ENCODE measurements at regions not wholly inside any gene's neighbourhood (a gene's known extent, or its start where the extent isn't known, plus 50 kb on each side); places are given as distances from the start of the nearest gene placed in this dataset.

DNA sequence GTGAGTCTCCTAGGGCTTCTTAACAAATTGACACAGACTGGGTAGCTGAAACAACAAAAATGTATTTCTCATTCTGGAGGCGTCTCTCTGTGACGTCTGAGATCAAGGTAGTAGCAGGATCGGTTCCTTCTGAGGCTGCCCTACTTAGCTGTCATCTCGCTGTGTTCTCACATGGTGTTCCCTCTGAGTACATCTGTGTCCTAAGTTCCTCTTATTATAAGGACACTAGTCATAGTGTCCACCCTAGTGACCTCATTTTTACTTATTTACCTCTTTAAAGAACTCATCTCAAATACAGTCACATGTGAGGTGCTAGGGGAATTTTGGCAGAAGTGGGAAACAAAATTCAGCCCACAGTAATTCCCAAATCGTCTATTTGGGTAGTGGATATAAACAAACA, 529.1 kb downstream of the NPIPA7 start:
- no peaks in the 10 kb centered on the region for H3K36me3 ChIP-seq
- H3K4me3 ChIP-seq, result no peak overlapping the region
- DNase-seq, result no peak
- TF ChIP-seq, protein P1, sequence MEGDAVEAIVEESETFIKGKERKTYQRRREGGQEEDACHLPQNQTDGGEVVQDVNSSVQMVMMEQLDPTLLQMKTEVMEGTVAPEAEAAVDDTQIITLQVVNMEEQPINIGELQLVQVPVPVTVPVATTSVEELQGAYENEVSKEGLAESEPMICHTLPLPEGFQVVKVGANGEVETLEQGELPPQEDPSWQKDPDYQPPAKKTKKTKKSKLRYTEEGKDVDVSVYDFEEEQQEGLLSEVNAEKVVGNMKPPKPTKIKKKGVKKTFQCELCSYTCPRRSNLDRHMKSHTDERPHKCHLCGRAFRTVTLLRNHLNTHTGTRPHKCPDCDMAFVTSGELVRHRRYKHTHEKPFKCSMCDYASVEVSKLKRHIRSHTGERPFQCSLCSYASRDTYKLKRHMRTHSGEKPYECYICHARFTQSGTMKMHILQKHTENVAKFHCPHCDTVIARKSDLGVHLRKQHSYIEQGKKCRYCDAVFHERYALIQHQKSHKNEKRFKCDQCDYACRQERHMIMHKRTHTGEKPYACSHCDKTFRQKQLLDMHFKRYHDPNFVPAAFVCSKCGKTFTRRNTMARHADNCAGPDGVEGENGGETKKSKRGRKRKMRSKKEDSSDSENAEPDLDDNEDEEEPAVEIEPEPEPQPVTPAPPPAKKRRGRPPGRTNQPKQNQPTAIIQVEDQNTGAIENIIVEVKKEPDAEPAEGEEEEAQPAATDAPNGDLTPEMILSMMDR (IDR thresholded peaks at IDR 0.05), result no peak
- no peaks in the 10 kb centered on the region for H3K27me3 ChIP-seq
- no peaks in the 10 kb centered on the region for H3K4me1 ChIP-seq
- peaks cover 0 to 8% (median 6%) of the 10 kb centered on the region in 3 donors for H3K9me3 ChIP-seq
- intact Hi-C loops (cut with DNase I; ENCODE audit: low total_unique reads), result no loop called here
- H3K27ac ChIP-seq, result no peak overlapping the region

DNA sequence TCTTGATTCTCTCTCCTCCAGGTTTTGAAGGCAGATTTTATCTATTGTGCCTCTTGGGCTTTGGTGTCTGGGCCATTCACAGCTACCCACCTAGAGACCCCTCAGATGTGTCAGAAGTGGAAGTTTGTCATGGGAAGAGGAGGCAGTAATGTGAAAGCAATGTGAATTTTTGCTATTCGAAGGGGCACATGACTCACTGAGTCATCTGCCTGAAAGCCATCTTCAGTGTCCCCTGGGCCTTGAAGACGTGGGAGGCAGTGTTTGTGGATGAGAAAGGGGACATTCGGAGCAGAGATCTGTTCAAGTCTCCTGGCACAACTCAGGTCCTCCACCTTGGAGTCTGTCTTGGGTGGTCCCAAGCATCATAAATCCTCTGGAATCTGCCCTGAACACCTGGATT, 530.2 kb downstream of the NPIPA7 start:
- Histone ChIP-seq H3K27me3 (no peaks in the 10 kb centered on the region), H3K4me1 (no peaks in the 10 kb centered on the region), H3K36me3 (no peaks in the 10 kb centered on the region), H3K4me3 (no peak overlapping the region), H3K27ac (no peak overlapping the region), H3K9me3 (peaks cover 0 to 2% (median 0%) of the 10 kb centered on the region in 3 donors)
- DNase-seq, result no peak
- intact Hi-C loops (cut with DNase I; ENCODE audit: low total_unique reads), result no loop called here
- TF ChIP-seq, protein P1 (IDR thresholded peaks at IDR 0.05), result no peak

DNA sequence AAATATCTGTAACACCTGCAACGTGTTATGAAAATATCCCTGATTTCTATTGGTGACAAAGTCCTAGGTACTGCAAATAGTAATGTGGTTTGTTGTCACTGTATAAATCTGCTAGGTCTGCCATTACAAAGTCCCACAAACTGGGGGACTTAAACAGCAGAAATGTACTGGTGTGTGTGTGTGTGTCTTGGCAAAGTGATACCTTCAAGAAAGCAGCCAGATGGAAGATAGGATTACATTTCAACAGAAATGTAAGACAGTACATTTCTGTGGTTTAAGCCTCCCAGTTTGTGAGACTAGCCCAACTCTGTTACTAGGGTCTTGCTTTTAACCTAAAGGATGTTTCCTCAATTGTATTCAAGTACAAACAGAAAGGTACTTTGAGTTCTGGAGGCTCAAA, 531.7 kb downstream of the NPIPA7 start:
- no peak for DNase-seq

DNA sequence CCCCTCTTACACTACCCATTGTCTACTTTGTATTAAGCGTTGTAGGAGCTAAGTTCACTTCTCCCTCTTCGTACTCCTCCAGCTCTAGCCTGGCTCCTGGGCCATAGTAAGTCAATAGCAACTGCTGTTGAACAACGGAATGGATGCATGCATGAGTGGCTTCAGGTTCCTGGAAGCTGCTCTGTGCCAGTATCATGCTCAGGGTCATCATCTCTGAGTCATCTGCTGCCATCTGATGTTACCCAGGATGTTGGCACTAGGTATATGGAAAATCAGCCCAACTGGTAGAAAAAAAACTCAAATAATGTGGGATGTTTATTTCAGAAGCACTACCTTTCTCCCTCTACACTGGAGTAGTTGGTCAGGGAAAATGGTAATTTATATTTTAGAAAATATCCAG, 536.8 kb downstream of the NPIPA7 start:
- no peak overlapping the region for H3K4me3 ChIP-seq
- H3K27me3 ChIP-seq, result peaks cover 0 to 3% of the 10 kb centered on the region in 2 donors
- intact Hi-C loops (cut with DNase I; ENCODE audit: low total_unique reads), result no loop called here
- no peak overlapping the region for H3K27ac ChIP-seq
- TF ChIP-seq, protein P1 (IDR thresholded peaks at IDR 0.05), result no peak
- H3K9me3 ChIP-seq, result no peaks in the 10 kb centered on the region
- DNase-seq, result no peak
- no peaks in the 10 kb centered on the region for H3K4me1 ChIP-seq
- no peaks in the 10 kb centered on the region for H3K36me3 ChIP-seq

More for the DNA sequence above, 531.7 kb downstream of the NPIPA7 start:
- Histone ChIP-seq H3K9me3 (no peaks in the 10 kb centered on the region), H3K4me3 (no peak overlapping the region), H3K27me3 (no peaks in the 10 kb centered on the region), H3K36me3 (no peaks in the 10 kb centered on the region), H3K27ac (no peak overlapping the region), H3K4me1 (no peaks in the 10 kb centered on the region)
- TF ChIP-seq, protein P1 (IDR thresholded peaks at IDR 0.05), result no peak
- intact Hi-C loops (cut with DNase I; ENCODE audit: low total_unique reads), result no loop called here

DNA sequence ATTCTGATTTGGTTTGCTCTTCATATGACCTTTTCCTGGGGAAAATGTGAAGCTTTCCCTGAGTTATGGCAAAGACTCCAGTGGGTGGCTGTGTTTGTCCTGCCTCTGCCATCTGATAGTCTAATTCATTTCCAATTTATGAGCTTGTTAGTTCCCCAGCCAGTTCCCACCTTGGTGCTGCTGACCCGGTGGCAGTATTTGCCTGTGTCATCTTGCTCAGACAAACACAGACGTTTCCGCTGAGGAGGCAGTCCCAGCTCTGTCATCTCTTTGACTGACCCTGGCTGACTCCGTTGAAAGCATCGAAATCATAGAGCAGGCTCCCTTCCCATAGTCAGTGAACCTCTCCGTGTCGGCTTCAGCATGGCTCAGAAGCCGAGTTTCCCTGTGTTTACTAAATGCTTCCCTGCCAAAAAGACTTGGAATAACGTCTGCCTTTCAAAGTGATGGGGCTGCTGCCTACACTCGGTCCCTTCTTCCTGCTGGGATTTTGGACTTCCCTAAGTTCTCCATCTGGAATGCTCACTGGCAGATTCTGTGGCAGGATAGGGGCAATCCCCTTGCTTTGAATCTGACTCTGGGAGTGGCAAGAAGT, 538.3 kb downstream of the NPIPA7 start:
- TF ChIP-seq, protein P1 (IDR thresholded peaks at IDR 0.05), result no peak
- Histone ChIP-seq H3K27me3 (peaks cover 0 to 3% of the 10 kb centered on the region in 2 donors), H3K36me3 (no peaks in the 10 kb centered on the region), H3K4me1 (no peaks in the 10 kb centered on the region), H3K9me3 (no peaks in the 10 kb centered on the region), H3K4me3 (no peak overlapping the region), H3K27ac (no peak overlapping the region)
- DNase-seq, result no peak
- intact Hi-C loops (cut with DNase I; ENCODE audit: low total_unique reads), result no loop called here

DNA sequence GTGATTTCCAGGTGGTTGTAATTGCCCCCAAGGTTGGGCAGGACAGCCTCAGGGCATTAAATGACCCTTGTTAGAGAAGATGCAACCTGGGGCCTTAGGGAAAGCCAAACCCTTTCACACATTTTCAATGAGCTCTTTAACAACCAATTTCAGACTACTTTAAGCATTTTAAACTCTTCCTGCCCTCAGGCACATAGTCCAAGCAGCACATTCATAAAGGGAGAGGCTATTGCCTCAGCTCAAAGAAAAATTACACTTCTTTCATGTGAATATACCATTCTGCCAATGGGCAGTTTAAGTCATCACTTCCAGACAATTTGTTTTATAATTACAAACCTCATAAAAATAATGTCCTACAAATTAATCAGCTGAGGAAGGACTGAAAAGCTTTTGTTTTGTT, 544.5 kb downstream of the NPIPA7 start:
- intact Hi-C loops (cut with DNase I; ENCODE audit: low total_unique reads), result no loop called here
- Histone ChIP-seq H3K36me3 (no peaks in the 10 kb centered on the region), H3K9me3 (no peaks in the 10 kb centered on the region), H3K27ac (no peak overlapping the region), H3K4me3 (no peak overlapping the region), H3K4me1 (no peaks in the 10 kb centered on the region), H3K27me3 (peaks cover 0 to 3% of the 10 kb centered on the region in 2 donors)
- no peak for DNase-seq
- TF ChIP-seq, protein P1 (IDR thresholded peaks at IDR 0.05), result no peak
